ENCODE measurements at regions not wholly inside any gene's neighbourhood (a gene's known extent, or its start where the extent isn't known, plus 50 kb on each side); places are given as distances from the start of the nearest gene placed in this dataset.

- H3K9me3 ChIP-seq (replicated peaks in 1 of 2; ENCODE audit: control insufficient read depth in 1 of 2, insufficient read depth in 1 of 2, low read length in 2 of 2): no peaks in the 10 kb centered on the region
- H3K4me3 ChIP-seq (replicated peaks in 1 of 3; ENCODE audit: low read depth in 2 of 3, low read length in 3 of 3): no peak overlapping the region
- Mint-ChIP-seq H3K36me3 (no peaks in the 10 kb centered on the region), H3K4me3 (no peak overlapping the region), H3K27ac (no peak overlapping the region), H3K27me3 (ENCODE audit: low read depth in 3 of 3) (no peaks in the 10 kb centered on the region), H3K9me3 (peaks cover 0 to 6% (median 2%) of the 10 kb centered on the region in 7 donors), H3K4me1 (no peaks in the 10 kb centered on the region)
- H3K79me2 ChIP-seq (ENCODE audit: insufficient read depth, low read length): no peaks in the 10 kb centered on the region
- H2AFZ ChIP-seq (ENCODE audit: insufficient read depth, low read depth, low read length, poor library complexity, severe bottlenecking): no peak overlapping the region
- no peaks in the 10 kb centered on the region for H3K4me1 ChIP-seq (ENCODE audit: control insufficient read depth in 1 of 2, insufficient read depth in 2 of 2, low read length in 2 of 2)
- no peak overlapping the region for H3K9ac ChIP-seq (ENCODE audit: insufficient read depth, low read length, poor library complexity, severe bottlenecking)
- intact Hi-C loops (cut with micrococcal nuclease): no loop called here
- no peak for TF ChIP-seq CTCF (IDR thresholded peaks at IDR 0.05)
- no peaks in the 10 kb centered on the region for H4K20me1 ChIP-seq (ENCODE audit: insufficient read depth, low read length)
- H3K36me3 ChIP-seq (replicated peaks in 1 of 2; ENCODE audit: control insufficient read depth in 1 of 2, insufficient read depth in 2 of 2, low read length in 2 of 2): no peaks in the 10 kb centered on the region
- DNase-seq: no peak
- no peak overlapping the region for H3K4me2 ChIP-seq (replicated peaks; ENCODE audit: extremely low read depth, low read length, poor library complexity, severe bottlenecking)
- no peak overlapping the region for H3K27ac ChIP-seq (ENCODE audit: low read depth in 1 of 2, low read length in 2 of 2)
- no CpG with 5 or more reads among the region's 1 CpG for WGBS (ENCODE audit: insufficient coverage)
- H3K27me3 ChIP-seq (ENCODE audit: control insufficient read depth in 2 of 2, insufficient read depth in 2 of 2, low read length in 2 of 2): no peaks in the 10 kb centered on the region
These were observed 211.8 kb downstream of the BMP4 start for GRCh38 chr14:53744857-53745256.

GRCh38 chr14:53743371-53743770 lies 213.3 kb downstream of the BMP4 start:
- H3K4me2 ChIP-seq (replicated peaks; ENCODE audit: extremely low read depth, low read length, poor library complexity, severe bottlenecking): no peak overlapping the region
- no peaks in the 10 kb centered on the region for H3K27me3 ChIP-seq (ENCODE audit: control insufficient read depth in 2 of 2, insufficient read depth in 2 of 2, low read length in 2 of 2)
- TF ChIP-seq CTCF (IDR thresholded peaks at IDR 0.05): no peak
- no peak overlapping the region for H2AFZ ChIP-seq (ENCODE audit: insufficient read depth, low read depth, low read length, poor library complexity, severe bottlenecking)
- no peaks in the 10 kb centered on the region for H3K79me2 ChIP-seq (ENCODE audit: insufficient read depth, low read length)
- Mint-ChIP-seq H3K36me3 (no peaks in the 10 kb centered on the region), H3K27me3 (ENCODE audit: low read depth in 3 of 3) (no peaks in the 10 kb centered on the region), H3K9me3 (peaks cover 0 to 6% (median 2%) of the 10 kb centered on the region in 7 donors), H3K4me3 (no peak overlapping the region), H3K4me1 (no peaks in the 10 kb centered on the region), H3K27ac (no peak overlapping the region)
- H3K4me3 ChIP-seq (replicated peaks in 1 of 3; ENCODE audit: low read depth in 2 of 3, low read length in 3 of 3): no peak overlapping the region
- no peak overlapping the region for H3K9ac ChIP-seq (ENCODE audit: insufficient read depth, low read length, poor library complexity, severe bottlenecking)
- intact Hi-C loops (cut with micrococcal nuclease): no loop called here
- no peaks in the 10 kb centered on the region for H4K20me1 ChIP-seq (ENCODE audit: insufficient read depth, low read length)
- no peaks in the 10 kb centered on the region for H3K9me3 ChIP-seq (replicated peaks in 1 of 2; ENCODE audit: control insufficient read depth in 1 of 2, insufficient read depth in 1 of 2, low read length in 2 of 2)
- no peaks in the 10 kb centered on the region for H3K36me3 ChIP-seq (replicated peaks in 1 of 2; ENCODE audit: control insufficient read depth in 1 of 2, insufficient read depth in 2 of 2, low read length in 2 of 2)
- no CpG with 5 or more reads among the region's 5 CpGs for WGBS (ENCODE audit: insufficient coverage)
- H3K4me1 ChIP-seq (ENCODE audit: control insufficient read depth in 1 of 2, insufficient read depth in 2 of 2, low read length in 2 of 2): no peaks in the 10 kb centered on the region
- DNase-seq: no peak
- H3K27ac ChIP-seq (ENCODE audit: low read depth in 1 of 2, low read length in 2 of 2): no peak overlapping the region

All from CD14-positive monocyte (primary cell).